OCI-LY7 (cell line): ENCODE measurements at regions not wholly inside any gene's neighbourhood (a gene's known extent, or its start where the extent isn't known, plus 50 kb on each side); places are given as distances from the start of the nearest gene placed in this dataset.

Source experiments
- BruUV-seq: library from RNA; stranded (reverse); fragments of 400-500 nt; replicated peaks from 2 replicates; lab custom pipeline; 2021; lab: Mats Ljungman, UMichigan
- CTCF ChIA-PET: fragments of 300-600 bp; sonication (Branson Sonifier 250); formaldehyde crosslinking; loops from one replicate; lab custom pipeline; 2022; ENCODE audit warnings: antibody characterized with exemption; ENCODE audit not compliant: unreplicated experiment; lab: Charles Lee
- POLR2A ChIA-PET: fragments of 300-600 bp; sonication (Branson Sonifier 250); formaldehyde crosslinking; loops from one replicate; lab custom pipeline; 2022; ENCODE audit warnings: antibody characterized with exemption; lab: Charles Lee
- DNase-seq: peaks from one replicate; pipeline ENCODE4 v3.0.0-alpha.2; 2015; ENCODE audit warnings: low spot score
- H2AFZ ChIP-seq: fragments of 200-600 bp; sonication (generic), shearing (Covaris generic); 2 replicates; pipeline ENCODE4 v1.6.1; 2014; ENCODE audit warnings: mild to moderate bottlenecking, antibody characterized with exemption, low read length, moderate library complexity
- H3K27ac ChIP-seq: fragments of 200-600 bp; sonication (generic); 2 replicates; pipeline ENCODE4 v1.5.1; 2014; ENCODE audit warnings: mixed run types, low read depth, mild to moderate bottlenecking, moderate library complexity, low read length, inconsistent platforms; ENCODE audit not compliant: poor library complexity, severe bottlenecking
- H3K36me3 ChIP-seq: fragments of 200-600 bp; sonication (generic); 2 replicates; pipeline ENCODE4 v1.6.1; 2014; ENCODE audit warnings: mild to moderate bottlenecking, antibody characterized with exemption, low read length, moderate library complexity, mixed read lengths; ENCODE audit not compliant: insufficient read depth
- H3K4me1 ChIP-seq: fragments of 200-600 bp; sonication (generic); 2 replicates; pipeline ENCODE4 v1.5.1; 2014; ENCODE audit warnings: mild to moderate bottlenecking, low read length; ENCODE audit not compliant: insufficient read depth, poor library complexity, severe bottlenecking
- H3K4me2 ChIP-seq: fragments of 200-600 bp; sonication (generic); 2 replicates; pipeline ENCODE4 v1.6.1; 2014; ENCODE audit warnings: mild to moderate bottlenecking, low read length
- H3K4me3 ChIP-seq: fragments of 200-600 bp; sonication (generic); 2 replicates; pipeline ENCODE4 v1.5.1; 2014; ENCODE audit warnings: mild to moderate bottlenecking, low read depth, low read length; ENCODE audit not compliant: poor library complexity, severe bottlenecking
- H3K79me2 ChIP-seq: fragments of 200-600 bp; sonication (generic); 2 replicates; pipeline ENCODE4 v1.6.1; 2016; ENCODE audit warnings: low read depth, mild to moderate bottlenecking, low read length, moderate library complexity, mixed read lengths; ENCODE audit not compliant: insufficient read depth
- H3K9me2 ChIP-seq: fragments of 200-600 bp; sonication (generic); 2 replicates; pipeline ENCODE4 v1.6.1; 2016; ENCODE audit warnings: mild to moderate bottlenecking, low read length, mixed read lengths; ENCODE audit not compliant: insufficient read depth
- H3K9me3 ChIP-seq: fragments of 200-600 bp; sonication (generic); 2 replicates; pipeline ENCODE4 v1.6.1; 2014; ENCODE audit warnings: mild to moderate bottlenecking, mixed run types, low read length, mixed read lengths
- H4K20me1 ChIP-seq: fragments of 200-600 bp; sonication (generic); 2 replicates; pipeline ENCODE4 v1.6.1; 2014; ENCODE audit warnings: mild to moderate bottlenecking, antibody characterized with exemption, low read length, moderate library complexity, mixed read lengths; ENCODE audit not compliant: insufficient read depth
- CTCF ChIP-seq: fragments of 200-600 bp; sonication (generic); conservative IDR thresholded peaks from 2 replicates; pipeline ENCODE4 v1.5.1; 2014; ENCODE audit warnings: mild to moderate bottlenecking, antibody characterized with exemption, low read length, moderate library complexity, mixed read lengths
- EZH2phosphoT487 ChIP-seq: fragments of 200-600 bp; sonication (generic); IDR thresholded peaks from 2 replicates; pipeline ENCODE4 v1.6.1; 2018; ENCODE audit warnings: low read depth, borderline replicate concordance, mild to moderate bottlenecking, mixed run types, antibody characterized with exemption, low read length, moderate library complexity, mixed read lengths
- intact Hi-C: fragments of 100-400 bp; cut with micrococcal nuclease; formaldehyde crosslinking; loops from one replicate; pipeline ENCODE4 v1.10.0; 2022; ENCODE audit not compliant: unreplicated experiment

- Histone ChIP-seq H3K36me3 (no peaks in the 10 kb centered on the region), H4K20me1 (no peaks in the 10 kb centered on the region), H3K79me2 (no peaks in the 10 kb centered on the region), H2AFZ (no peak overlapping the region), H3K9me3 (no peaks in the 10 kb centered on the region), H3K27ac (no peak overlapping the region), H3K4me1 (no peaks in the 10 kb centered on the region), H3K9me2 (no peaks in the 10 kb centered on the region), H3K4me3 (no peak overlapping the region), H3K4me2 (no peak overlapping the region)
- POLR2A ChIA-PET, result interaction anchor here (0.6 kb wide), 1 partner anchor 1662 kb away, joined by 4 read pairs; no protein-coding TSS in a partner anchor
- intact Hi-C loops, result no loop called here
- CTCF ChIA-PET, result no interaction called here
- BruUV-seq, result no TSS peak
- TF ChIP-seq EZH2phosphoT487 (no peak), CTCF (no peak)
- no peak for DNase-seq
Measured at GRCh38 chr3:150129166-150129565, 158.5 kb upstream of the PFN2 start.

- no peaks in the 10 kb centered on the region for H3K79me2 ChIP-seq
- no TSS peak for BruUV-seq
- no peak overlapping the region for H3K4me3 ChIP-seq
- no peak overlapping the region for H2AFZ ChIP-seq
- no peaks in the 10 kb centered on the region for H3K9me2 ChIP-seq
- no peaks in the 10 kb centered on the region for H3K9me3 ChIP-seq
- TF ChIP-seq EZH2phosphoT487, result no peak
- no peak for TF ChIP-seq CTCF
- DNase-seq, result no peak
- no peak overlapping the region for H3K27ac ChIP-seq
- H3K36me3 ChIP-seq, result no peaks in the 10 kb centered on the region
- intact Hi-C loops, result no loop called here
- no peak overlapping the region for H3K4me2 ChIP-seq
- H3K4me1 ChIP-seq, result no peaks in the 10 kb centered on the region
- no peaks in the 10 kb centered on the region for H4K20me1 ChIP-seq
- POLR2A ChIA-PET, result no interaction called here
- CTCF ChIA-PET, result no interaction called here
Measured at GRCh38 chr3:150128126-150128525, 157.4 kb upstream of the PFN2 start.

GRCh38 chr3:150127011-150127490 is 156.4 kb upstream of the PFN2 start:
- DNase-seq, result no peak
- BruUV-seq, result no TSS peak
- POLR2A ChIA-PET, result interaction anchor here (0.6 to 1.5 kb wide), 3 partner anchors 14 to 86 kb away, joined by 3 read pairs; no protein-coding TSS in a partner anchor
- no peak overlapping the region for H3K27ac ChIP-seq
- CTCF ChIA-PET, result no interaction called here
- no peak overlapping the region for H3K4me2 ChIP-seq
- TF ChIP-seq CTCF (no peak), EZH2phosphoT487 (no peak)
- intact Hi-C loops, result no loop called here
- H3K79me2 ChIP-seq, result no peaks in the 10 kb centered on the region
- no peaks in the 10 kb centered on the region for H4K20me1 ChIP-seq
- H3K4me1 ChIP-seq, result no peaks in the 10 kb centered on the region
- H2AFZ ChIP-seq, result no peak overlapping the region
- no peaks in the 10 kb centered on the region for H3K9me2 ChIP-seq
- H3K4me3 ChIP-seq, result no peak overlapping the region
- H3K9me3 ChIP-seq, result no peaks in the 10 kb centered on the region
- H3K36me3 ChIP-seq, result no peaks in the 10 kb centered on the region
